HG03025 (cell line): ENCODE measurements at regions not wholly inside any gene's neighbourhood (a gene's known extent, or its start where the extent isn't known, plus 50 kb on each side); places are given as distances from the start of the nearest gene placed in this dataset.

Experiments
- ATAC-seq: cut with Tn5 transposase; IDR thresholded peaks from one replicate; pipeline ENCODE4 v1.9.1; 2021; ENCODE audit warnings: mild to moderate bottlenecking, moderate library complexity; ENCODE audit not compliant: unreplicated experiment, low FRiP score

DNA sequence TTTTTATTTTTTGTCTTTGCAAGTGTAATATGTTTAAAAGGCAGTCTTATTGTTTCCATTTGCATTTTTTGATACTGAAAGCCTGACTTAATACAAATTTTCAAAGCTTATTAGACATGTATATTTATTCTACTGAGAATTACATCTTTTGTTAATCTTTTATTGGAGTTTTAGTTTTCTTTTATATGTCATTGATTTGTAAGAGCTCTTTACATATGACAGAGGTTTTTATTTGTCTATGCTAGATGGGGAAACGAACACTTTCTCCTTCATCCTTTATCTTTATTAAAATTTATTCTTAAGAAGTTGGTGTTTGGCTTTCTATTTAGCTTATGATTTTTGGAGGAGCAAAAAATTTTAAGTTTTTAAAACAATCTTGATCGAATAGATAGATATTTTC lies 234.4 kb upstream of the SRRM4 start:
- no peak for ATAC-seq

DNA sequence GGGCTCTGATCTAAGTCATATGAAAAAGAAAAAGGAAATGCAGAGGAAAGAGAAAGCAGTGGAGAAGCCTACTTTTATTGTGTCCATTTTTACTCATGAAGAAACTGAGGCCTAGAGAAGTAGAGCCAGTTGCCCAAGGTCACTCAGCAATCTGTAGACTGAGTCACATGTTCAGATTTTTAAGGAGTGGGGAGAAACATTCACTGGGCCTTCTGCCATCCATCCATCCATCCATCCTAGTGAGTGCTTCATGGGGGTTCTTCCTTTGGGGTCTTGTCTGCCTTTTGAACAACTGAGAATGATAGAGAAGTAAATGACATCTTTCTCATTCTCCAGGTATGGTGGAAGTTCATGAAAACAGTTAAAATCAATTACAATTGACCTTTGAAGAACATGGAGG lies 233.6 kb upstream of the SRRM4 start:
- no peak for ATAC-seq

DNA sequence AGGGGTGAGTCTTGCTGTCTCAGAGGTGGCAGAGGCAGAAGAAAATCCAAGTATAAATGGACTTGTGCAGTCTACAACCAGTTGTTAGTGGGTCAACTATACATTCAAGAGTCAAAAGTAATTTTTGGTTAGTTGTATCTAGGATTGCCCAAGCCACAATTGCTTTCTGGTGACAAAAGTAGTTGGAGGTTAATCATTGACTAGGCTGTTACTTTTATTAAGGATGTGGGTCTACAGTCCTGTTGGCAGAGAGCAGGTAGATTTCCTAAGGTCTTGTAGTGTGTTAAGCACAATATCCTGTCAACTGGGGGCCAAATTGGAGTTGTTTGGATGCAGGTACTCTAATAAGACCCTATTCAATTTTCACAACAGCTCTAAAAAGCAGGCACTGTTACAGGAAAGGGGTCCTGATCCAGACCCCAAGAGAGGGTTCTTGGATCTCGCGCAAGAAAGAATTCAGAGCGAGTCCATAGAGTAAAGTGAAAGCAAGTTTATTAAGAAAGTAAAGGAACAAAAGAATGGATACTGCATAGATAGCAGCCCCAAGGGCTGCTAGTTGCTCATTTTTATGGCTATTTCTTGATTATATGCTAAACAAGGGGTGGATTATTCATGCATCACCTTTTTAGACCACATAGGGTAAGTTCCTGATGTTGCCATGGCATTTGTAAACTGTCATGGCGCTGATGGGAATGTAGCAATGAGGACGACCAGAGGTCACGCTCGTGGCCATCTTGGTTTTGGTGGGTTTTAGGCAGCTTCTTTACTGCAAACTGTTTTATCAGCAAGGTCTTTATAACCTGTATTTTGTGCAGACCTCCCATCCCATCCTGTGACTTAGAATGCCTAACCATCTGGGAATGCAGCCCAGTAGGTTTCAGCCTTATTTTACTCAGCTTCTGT lies 232.6 kb upstream of the SRRM4 start:
- no peak for ATAC-seq

DNA sequence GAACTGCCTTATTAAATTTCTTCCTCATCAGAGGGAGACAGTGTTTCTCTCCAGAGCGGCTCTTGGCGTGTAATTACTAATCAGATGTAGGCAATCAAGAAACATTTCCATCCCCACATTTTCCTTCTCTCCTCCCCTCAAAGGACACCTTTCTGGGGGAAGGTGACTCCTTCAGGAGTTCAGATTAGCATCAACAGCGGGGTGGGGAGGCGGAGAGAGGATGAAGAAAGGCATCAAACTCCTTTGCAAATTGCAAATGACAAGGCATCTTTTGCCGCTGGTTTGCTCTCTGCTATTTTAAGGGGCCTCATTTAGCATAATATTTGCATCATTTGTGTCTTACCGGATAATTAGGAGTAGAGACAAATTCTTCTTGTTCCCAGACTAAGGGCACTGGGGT lies 231.7 kb upstream of the SRRM4 start:
- ATAC-seq, result no peak

DNA sequence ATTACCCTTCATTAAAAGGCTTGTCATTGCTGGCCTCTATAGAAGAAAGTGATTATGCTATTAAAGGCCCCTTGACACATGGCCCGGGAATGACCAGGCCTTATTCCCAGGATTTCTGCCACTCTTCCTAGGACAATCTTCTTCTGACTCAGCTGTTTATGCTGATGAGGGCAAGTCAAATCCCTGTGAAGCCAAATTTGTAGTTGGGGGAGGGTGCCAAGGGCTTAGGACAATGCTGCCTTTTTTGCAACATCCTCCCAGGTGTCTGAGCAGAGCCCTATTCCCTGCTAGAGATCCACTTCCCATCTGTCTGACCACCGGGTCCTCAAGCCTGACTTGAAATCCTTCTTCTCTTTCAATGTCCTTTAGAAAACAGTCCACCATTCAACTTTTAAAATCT lies 230.7 kb upstream of the SRRM4 start:
- no peak for ATAC-seq

DNA sequence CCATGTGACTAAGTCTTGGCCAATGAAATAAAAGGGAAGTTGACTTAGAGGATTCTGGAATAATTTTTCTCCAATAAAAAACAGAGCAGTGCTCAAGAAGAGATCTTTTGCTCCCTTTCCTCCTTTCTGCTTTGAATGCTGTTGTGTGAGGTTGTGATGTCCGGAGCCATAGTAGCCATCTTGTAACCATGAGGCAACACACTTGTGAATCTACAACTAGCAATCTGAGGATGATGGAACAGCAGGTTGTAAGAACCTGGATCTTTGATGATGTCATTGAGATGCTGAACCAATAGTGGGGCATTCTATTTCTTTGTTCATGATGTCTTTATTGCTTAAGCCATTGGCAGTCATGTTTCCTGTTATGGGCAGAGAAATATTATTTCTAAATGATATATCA lies 230.0 kb upstream of the SRRM4 start:
- no peak for ATAC-seq

DNA sequence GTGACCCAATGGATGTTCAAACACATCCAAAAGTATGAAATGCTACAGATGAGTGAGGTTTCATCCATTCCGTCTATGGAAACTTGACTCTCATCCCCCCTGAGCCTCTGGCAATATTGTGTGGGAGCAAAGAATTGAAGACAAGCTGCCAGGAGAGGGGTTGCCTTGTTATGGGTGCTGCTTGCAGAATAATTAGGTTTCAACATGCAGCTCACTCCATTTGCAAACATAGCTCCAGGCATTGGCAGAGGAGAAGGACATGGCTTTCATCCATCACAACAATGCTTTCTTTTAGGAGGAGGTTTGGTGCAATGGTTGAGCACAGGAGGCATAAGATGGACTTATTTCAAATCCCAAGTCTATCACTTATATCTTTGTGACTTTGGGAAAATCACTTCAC lies 220.7 kb upstream of the SRRM4 start:
- ATAC-seq, result no peak

DNA sequence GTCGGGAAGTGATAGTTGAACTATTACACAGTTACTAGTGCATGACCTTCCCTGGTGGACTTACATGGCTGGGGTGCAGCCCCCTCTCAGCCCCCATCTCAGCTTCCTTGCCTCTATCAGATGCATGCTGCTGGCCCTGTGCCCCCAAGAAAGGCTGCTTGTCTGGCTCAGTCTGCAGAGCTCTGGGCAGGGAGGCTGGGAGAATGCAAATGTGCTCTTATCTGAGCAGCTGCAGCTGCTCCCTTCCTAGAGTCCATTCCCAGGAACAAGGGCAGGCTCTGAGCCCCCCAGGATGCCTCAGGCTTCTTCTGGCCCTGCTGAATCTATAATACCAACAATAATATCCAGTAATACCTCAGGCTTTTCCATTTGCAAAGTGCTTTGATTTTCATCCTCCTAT lies 218.1 kb upstream of the SRRM4 start:
- ATAC-seq, result no peak

DNA sequence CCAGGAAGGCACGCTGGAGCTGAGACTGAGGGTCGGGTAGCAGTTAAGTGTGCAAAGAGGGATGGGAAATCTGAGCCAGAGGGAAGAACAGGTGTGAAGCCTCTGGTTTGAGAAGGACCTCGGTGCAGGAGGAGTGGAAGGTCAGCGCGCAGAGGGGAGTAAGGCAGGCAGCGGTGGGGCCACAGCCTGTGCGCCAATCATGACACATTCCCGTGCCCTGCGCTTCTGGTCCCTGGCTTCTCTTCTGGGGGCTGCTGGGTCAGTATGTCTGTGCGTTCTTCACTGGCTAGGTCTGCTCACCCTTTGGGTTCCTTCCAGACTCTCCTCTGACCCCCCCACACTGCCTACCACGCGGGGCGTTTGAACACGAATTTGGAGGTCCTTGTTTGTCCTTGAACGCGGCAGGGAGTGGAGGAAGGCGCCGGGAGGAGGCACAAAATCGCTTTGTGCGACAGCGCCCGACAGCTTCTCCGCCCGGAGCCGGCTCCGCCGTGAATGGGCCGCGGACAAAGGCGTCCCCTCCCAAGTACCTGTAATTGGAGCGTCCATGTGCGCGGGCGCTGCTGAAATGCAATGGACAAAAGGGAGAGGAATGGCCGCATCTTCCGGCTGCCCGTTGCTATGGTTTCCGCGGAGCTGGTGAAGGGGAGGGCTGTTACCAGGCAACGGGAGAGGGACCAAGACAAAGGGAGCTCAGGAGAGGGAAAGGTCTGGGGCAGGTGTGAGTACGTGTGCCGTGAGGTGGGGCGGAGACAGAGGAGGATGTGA lies 207.2 kb upstream of the SRRM4 start:
- ATAC-seq, result no peak

DNA sequence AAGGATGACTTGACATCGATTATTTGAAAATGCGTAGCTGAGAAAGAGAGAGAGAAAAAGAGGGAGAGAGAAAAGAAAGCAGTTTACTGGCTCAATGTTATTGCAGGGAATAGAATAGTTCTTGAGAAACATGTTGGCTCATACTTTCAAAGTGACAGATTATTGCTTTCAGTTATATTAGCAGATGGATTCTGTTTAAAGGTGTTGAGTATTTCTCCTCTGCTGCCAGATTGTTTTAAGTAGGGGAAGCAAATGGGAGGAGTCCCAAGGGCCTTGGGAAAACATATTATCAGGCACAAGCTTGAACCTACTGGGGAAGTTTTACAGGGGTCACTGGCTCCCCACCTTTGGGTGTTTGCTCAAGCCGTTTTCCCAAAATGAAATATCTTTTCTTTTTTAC lies 203.8 kb upstream of the SRRM4 start:
- ATAC-seq, result no peak

DNA sequence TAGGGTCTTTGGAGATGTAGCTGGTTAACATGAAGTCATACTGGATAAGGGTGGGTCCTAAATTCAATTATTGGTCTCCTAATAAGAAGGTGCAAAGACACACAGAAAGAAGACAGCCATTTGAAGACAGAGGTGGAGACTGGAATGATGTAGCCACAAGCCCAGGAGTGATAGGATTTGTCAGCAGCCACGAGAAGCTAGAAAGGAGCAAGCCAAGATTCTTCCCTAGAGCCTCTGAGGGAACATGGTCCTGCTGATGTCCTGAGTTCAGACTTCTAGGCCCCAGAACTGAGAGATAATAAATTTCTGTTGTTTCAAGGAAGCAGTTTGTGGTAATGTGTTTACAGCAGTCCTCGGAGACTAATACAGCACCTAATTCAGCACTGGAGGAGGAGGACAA lies 203.3 kb upstream of the SRRM4 start:
- ATAC-seq, result no peak

DNA sequence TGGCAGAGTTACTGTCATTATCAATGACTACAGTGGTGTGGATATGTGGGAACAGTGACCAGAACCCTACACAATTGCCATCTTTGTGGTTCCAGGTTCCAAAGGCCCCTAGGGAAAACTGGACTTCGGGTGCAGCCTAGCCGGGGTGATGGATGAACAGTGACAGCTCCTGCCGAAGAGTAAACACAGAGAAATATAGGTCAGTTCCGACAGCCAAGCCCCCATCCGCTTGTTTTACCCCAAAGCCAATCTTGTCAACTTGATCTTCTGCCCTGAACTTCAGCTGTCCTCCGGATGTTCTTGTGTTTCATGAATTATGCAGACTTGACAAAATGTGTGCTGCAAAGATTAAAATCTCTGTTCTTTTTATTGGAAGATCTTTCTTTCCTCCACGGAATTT lies 200.4 kb upstream of the SRRM4 start:
- no peak for ATAC-seq

DNA sequence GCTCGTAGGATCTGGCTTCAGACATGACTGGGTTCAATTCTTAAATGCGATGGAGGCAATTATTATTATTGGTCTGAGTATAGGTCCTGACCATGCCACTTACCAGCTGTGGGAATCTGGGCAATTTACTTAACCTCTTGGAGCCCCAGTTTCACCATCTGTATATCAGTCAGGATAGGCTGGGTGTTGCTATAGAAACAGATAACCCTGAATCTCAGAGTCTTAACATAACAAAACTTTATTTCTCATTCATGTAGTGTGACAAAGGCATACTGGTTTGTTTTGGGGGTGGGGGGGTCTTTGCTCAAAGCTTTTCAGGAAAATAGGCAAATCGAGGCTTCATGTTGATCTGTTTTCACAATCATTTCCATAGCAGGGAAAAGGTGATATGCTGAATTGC lies 199.6 kb upstream of the SRRM4 start:
- ATAC-seq, result no peak

DNA sequence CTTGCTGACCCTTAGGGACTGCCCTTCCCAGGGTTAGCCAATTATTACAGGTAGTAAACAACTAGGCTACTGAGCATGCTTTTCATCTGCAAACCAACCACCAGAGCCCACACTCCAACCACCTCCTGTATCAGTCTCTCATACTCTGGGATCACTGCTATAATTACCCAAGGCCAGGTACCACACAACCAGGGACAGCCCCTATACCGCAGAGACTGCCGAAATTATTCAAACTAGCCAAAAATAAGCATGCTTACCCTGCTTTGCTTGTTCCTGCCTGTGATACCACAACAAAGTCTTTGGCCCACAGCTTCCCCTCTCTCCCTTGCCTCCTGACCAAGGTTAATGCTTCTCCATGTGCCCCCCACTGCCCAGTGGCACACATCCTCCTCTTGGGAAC lies 197.6 kb upstream of the SRRM4 start:
- ATAC-seq, result no peak

DNA sequence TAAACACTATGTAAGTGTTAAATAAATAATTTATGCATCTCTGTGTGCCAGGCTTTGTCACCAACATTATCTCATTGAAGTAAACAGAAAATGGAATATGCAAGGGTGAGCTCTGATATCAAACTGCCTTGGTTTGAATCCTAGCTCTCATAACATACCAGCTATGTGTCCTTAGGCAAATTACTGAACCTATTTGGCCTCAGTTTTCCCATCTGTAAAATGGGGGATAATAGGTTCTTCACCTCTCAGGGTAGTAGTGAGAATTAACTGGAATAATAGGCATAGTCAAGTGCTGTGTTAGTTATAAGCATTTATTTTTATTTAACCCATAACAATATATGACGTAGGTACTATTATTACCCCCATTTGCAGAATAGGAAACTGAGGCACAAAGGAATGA lies 190.8 kb upstream of the SRRM4 start:
- ATAC-seq, result no peak

DNA sequence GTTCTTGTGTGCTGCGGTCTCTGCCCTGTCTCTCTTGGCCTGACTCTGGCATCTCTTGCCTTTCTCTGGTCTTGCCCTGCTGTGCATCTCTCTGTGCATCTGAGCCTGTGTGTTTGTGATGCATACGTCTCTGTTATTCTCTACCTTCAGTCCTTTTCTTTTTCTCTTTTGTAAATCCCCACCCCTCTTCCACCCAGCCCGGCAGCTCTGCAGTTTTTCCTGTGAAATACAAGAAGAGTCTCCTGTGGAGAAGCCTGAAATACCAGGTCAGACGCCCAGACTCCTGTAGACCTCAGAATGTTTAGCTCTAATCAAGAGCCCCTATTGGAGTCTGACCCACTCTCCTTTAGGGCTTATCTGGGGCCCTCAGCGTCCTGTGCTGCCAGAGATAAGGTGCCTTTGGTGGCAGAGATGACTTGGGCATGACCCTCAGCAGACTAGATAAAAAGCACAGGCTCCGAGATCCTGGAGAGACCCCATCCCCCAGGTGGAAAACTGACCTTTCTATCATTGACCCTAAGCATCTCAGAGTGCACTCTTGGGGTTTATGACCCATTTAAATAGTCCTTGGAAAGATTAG lies 167.5 kb upstream of the SRRM4 start:
- ATAC-seq, result no peak

DNA sequence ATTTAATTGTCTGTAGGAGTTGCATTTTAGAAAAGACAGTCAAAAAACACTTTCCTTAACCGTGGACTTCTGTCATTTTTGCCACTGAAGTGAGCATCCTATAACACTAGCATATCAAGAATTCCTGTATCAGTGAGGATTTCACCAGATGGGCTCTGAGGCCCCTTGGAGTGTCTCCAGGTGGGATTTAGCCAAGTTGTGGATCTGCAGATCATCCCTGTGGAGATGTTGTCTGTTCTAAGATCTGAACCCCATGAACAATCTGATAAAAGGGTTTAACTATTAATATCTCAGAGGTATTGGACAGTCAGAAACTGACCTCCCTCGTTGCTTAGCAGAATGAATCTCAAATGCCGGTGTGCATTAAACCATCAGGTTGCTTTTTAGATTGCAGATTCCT lies 165.0 kb upstream of the SRRM4 start:
- no peak for ATAC-seq

DNA sequence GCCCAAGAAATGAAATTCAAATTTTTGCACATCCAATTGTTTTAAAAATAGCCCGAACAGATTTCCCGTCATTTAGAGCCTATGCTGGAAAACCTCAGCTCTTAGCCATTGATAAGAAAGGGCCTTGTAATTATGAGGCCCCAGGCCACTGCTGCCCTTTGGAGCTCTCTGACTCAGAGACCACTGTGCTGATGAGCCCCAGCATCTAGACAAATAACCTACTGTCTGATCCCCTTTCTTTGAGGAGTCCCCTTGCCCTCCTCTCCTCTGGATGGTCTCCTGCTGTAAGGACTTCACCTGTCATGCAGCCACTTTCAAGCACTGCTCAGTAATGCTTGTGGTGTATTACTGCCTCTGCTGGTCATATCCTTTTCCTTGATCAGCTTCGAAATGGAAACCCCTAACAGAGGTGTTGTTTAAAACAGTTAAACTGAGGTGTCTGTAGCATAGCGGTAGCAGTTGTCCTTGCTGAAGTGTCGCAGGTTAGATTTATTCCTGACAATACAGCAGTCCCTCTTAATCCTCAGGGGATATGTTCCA lies 159.9 kb upstream of the SRRM4 start:
- ATAC-seq, result no peak

DNA sequence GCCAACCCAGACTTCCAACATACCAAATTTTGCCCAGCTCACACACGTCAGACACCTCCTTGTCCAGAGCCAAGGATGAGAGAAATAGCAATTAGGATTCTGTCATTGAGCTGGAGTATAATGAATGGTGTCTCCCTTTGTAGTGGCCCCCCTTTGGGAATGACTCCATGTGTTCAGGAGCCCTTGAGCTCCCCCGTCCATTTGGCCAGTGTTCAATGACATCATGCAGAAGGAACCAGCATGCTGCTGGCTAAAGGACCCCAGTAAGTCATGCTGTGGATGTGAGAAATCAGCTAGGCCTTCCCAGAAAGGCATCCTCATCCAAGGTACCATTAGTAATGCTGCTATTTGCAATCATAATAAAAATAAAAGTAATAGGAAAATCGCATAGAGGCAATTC lies 158.8 kb upstream of the SRRM4 start:
- ATAC-seq, result no peak

DNA sequence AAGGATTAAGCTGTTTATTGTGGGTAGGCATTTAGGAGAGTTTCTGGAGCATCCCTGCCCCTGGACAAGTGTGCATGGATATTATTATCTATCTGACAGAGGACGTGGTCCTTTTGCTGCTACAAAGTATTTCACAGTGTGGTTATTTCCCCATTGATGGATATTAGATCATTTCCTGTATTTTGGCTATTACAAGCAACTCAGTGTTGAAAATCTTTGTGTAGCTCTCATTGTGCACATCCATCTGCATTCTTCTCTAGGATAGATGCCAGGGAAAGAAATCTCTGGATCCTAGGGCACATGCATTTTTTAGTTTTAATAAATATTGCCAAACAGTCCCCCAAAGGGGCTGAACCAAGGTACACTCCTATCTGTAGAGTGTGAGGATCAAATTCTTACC lies 154.3 kb upstream of the SRRM4 start:
- ATAC-seq, result no peak

DNA sequence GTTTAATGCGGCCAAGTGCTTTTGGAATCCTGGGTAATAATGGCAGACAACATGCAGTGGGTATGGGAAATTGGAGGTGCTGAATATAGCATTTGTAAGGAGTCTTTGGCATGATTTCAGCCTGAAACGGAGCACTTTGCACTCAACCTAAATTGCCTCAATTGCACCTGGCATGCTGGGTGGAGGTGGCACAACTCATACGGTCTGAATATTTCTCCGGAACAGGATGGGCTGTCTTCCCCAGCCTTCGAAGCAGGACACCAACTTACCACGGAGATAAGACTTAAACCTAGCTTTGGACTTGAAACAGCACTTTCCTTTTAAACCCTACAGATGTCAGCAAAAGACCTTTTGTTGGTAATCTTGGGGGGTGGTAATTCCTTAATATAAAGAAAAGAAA lies 153.7 kb upstream of the SRRM4 start:
- no peak for ATAC-seq
